ENCODE measurements at regions not wholly inside any gene's neighbourhood (a gene's known extent, or its start where the extent isn't known, plus 50 kb on each side); places are given as distances from the start of the nearest gene placed in this dataset.
A peak's percentile ranks its signal among the peaks of the same experiment; 100 is the strongest.

GRCh38 chr1:195430826-195431225, 1177.4 kb downstream of the KCNT2 start:
- peak overlapping the region; percentile 47 for H2AFZ ChIP-seq (ENCODE audit: low read depth, low read length, poor library complexity, severe bottlenecking)
- H3K79me2 ChIP-seq (ENCODE audit: insufficient read depth, low read length), result no peaks in the 10 kb centered on the region
- TF ChIP-seq ZBTB33 (IDR thresholded peaks at IDR 0.05; ENCODE audit: extremely low read depth, insufficient replicate concordance, low read length) (no peak), POLR2AphosphoS5 (IDR thresholded peaks at IDR 0.05; ENCODE audit: low read depth, low read length) (no peak)
- H3K9me2 ChIP-seq (ENCODE audit: insufficient read depth), result no peaks in the 10 kb centered on the region
- ChIA-PET RAD21 (ENCODE audit: low non-redundant PET in 1 of 2, low total read pairs in 2 of 2, uncharacterized antibody in 2 of 2, unreplicated experiment in 2 of 2) (no interaction called here), CTCF (no interaction called here), POLR2A (no interaction called here)
- BruUV-seq (replicated peaks), result no TSS peak
- no peak overlapping the region for H3K9ac ChIP-seq (ENCODE audit: low read length)
- no peaks in the 10 kb centered on the region for H3K27me3 ChIP-seq (ENCODE audit: insufficient read depth, low read length)
- H3K27ac ChIP-seq (ENCODE audit: low read depth, low read length), result no peak overlapping the region
- no peaks in the 10 kb centered on the region for H3K9me3 ChIP-seq (ENCODE audit: control insufficient read depth in 1 of 2, insufficient read depth in 1 of 2, low read depth in 1 of 2, low read length in 2 of 2)
- no peak overlapping the region for H3K4me2 ChIP-seq (ENCODE audit: low read length)
- ATAC-seq, result no peak
- no peaks in the 10 kb centered on the region; the same call in 1 of the 2 replicates for H4K20me1 ChIP-seq (ENCODE audit: insufficient read depth)
- DNase-seq (ENCODE audit: low read depth, low spot score), result no peak
- H3K36me3 ChIP-seq (ENCODE audit: control insufficient read depth in 1 of 2, insufficient read depth in 2 of 2, low read length in 2 of 2), result no peaks in the 10 kb centered on the region
- H3K4me3 ChIP-seq (replicated peaks in 1 of 2; ENCODE audit: low read depth in 1 of 2, low read length in 2 of 2), result no peak overlapping the region
- no peaks in the 10 kb centered on the region for H3K4me1 ChIP-seq (ENCODE audit: control insufficient read depth in 1 of 2, insufficient read depth in 2 of 2, low read length in 2 of 2)
- intact Hi-C loops (cut with micrococcal nuclease), result no loop called here

GRCh38 chr1:195428927-195429326, 1179.3 kb downstream of the KCNT2 start:
- H3K9me3 ChIP-seq (ENCODE audit: control insufficient read depth in 1 of 2, insufficient read depth in 1 of 2, low read depth in 1 of 2, low read length in 2 of 2), result no peaks in the 10 kb centered on the region
- H2AFZ ChIP-seq (ENCODE audit: low read depth, low read length, poor library complexity, severe bottlenecking), result no peak overlapping the region
- intact Hi-C loops (cut with micrococcal nuclease), result no loop called here
- H3K9ac ChIP-seq (ENCODE audit: low read length), result no peak overlapping the region
- POLR2A ChIA-PET, result no interaction called here
- H3K4me1 ChIP-seq (ENCODE audit: control insufficient read depth in 1 of 2, insufficient read depth in 2 of 2, low read length in 2 of 2), result no peaks in the 10 kb centered on the region
- BruUV-seq (replicated peaks), result no TSS peak
- no peaks in the 10 kb centered on the region for H3K9me2 ChIP-seq (ENCODE audit: insufficient read depth)
- no peaks in the 10 kb centered on the region for H3K79me2 ChIP-seq (ENCODE audit: insufficient read depth, low read length)
- H3K4me2 ChIP-seq (ENCODE audit: low read length), result no peak overlapping the region
- no peak overlapping the region for H3K27ac ChIP-seq (ENCODE audit: low read depth, low read length)
- no peaks in the 10 kb centered on the region for H3K36me3 ChIP-seq (ENCODE audit: control insufficient read depth in 1 of 2, insufficient read depth in 2 of 2, low read length in 2 of 2)
- CTCF ChIA-PET, result no interaction called here
- DNase-seq (ENCODE audit: low read depth, low spot score) (no peak), ATAC-seq (no peak)
- TF ChIP-seq ELF1 (IDR thresholded peaks at IDR 0.05; ENCODE audit: borderline replicate concordance, low read depth) (no peak), CBX3 (IDR thresholded peaks at IDR 0.05; ENCODE audit: low read depth) (no peak), EZH2phosphoT487 (IDR thresholded peaks at IDR 0.05; ENCODE audit: borderline replicate concordance) (no peak), ZBTB33 (IDR thresholded peaks at IDR 0.05; ENCODE audit: extremely low read depth, insufficient replicate concordance, low read length) (no peak), RAD21 (IDR thresholded peaks at IDR 0.05; ENCODE audit: low read depth) (no peak), POLR2AphosphoS5 (IDR thresholded peaks at IDR 0.05; ENCODE audit: low read depth, low read length) (no peak), FOSL1 (IDR thresholded peaks at IDR 0.05; ENCODE audit: low read depth) (no peak), SP1 (IDR thresholded peaks at IDR 0.05; ENCODE audit: low read depth) (no peak), SIN3A (IDR thresholded peaks at IDR 0.05; ENCODE audit: low read depth) (no peak), ATF3 (IDR thresholded peaks at IDR 0.05) (no peak)
- RAD21 ChIA-PET (ENCODE audit: low non-redundant PET in 1 of 2, low total read pairs in 2 of 2, uncharacterized antibody in 2 of 2, unreplicated experiment in 2 of 2), result no interaction called here
- no peaks in the 10 kb centered on the region for H3K27me3 ChIP-seq (ENCODE audit: insufficient read depth, low read length)
- H3K4me3 ChIP-seq (replicated peaks in 1 of 2; ENCODE audit: low read depth in 1 of 2, low read length in 2 of 2), result no peak overlapping the region
- H4K20me1 ChIP-seq (ENCODE audit: insufficient read depth), result no peaks in the 10 kb centered on the region; the same call in 1 of the 2 replicates

Data from HCT116 (cell line).